B cell (primary cell): ENCODE measurements at regions not wholly inside any gene's neighbourhood (a gene's known extent, or its start where the extent isn't known, plus 50 kb on each side); places are given as distances from the start of the nearest gene placed in this dataset.
"Not testable (repeated sequence)": the region's sequence is repeated elsewhere in the genome, so short reads cannot be mapped to it uniquely, and the experiment has no call there.

Experiments
- EZH2 ChIP-seq: IDR thresholded peaks from 2 replicates; pipeline ENCODE4 v1.6.1; 2012; ENCODE audit warnings: borderline replicate concordance, low read depth, mild to moderate bottlenecking, moderate library complexity, low read length; ENCODE audit not compliant: insufficient read depth, poor library complexity, severe bottlenecking
- TF ChIP-seq, protein P1 (sequence below): fragments of 200-600 bp; IDR thresholded peaks from one replicate; pipeline ENCODE4 v1.8.0; 2022; ENCODE audit warnings: antibody characterized with exemption, mild to moderate bottlenecking

DNA sequence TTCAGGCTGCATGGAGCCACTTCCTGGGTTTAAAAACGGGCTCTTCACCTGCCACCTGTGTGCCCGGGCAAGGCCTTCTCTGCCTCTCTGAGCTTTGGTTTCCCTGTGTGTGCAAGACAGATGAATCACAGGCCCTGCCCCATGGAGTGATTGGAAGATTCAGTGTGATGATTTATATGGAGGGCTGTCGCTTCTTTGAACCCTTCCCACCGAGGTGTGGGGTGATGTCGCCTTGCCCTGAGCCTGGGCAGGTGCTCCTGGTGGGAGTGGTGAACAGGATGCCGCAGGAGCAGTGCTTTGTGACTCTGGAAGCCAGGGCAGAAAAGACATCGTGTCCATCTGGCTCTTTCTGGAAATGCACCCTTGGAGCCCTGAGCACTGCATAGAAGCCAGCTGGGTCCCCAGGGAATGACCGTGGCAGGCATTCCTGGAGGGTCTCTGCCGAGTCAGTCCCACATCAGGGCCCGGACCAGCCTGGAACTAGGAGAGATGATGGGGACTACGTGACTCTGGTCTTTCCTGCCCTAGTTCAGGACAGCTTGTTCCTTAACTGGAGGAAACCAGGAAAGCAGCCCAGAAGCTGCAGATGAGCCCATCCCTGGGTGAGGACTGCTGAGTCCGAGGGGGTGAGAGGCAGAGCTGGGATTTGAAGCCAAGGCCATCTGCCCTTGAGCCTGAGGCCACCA is 56.1 kb upstream of the METTL9 start:
- TF ChIP-seq, protein P1, sequence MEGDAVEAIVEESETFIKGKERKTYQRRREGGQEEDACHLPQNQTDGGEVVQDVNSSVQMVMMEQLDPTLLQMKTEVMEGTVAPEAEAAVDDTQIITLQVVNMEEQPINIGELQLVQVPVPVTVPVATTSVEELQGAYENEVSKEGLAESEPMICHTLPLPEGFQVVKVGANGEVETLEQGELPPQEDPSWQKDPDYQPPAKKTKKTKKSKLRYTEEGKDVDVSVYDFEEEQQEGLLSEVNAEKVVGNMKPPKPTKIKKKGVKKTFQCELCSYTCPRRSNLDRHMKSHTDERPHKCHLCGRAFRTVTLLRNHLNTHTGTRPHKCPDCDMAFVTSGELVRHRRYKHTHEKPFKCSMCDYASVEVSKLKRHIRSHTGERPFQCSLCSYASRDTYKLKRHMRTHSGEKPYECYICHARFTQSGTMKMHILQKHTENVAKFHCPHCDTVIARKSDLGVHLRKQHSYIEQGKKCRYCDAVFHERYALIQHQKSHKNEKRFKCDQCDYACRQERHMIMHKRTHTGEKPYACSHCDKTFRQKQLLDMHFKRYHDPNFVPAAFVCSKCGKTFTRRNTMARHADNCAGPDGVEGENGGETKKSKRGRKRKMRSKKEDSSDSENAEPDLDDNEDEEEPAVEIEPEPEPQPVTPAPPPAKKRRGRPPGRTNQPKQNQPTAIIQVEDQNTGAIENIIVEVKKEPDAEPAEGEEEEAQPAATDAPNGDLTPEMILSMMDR = not testable (repeated sequence)
- TF ChIP-seq EZH2 = not testable (repeated sequence)
